ENCODE measurements at regions not wholly inside any gene's neighbourhood (a gene's known extent, or its start where the extent isn't known, plus 50 kb on each side); places are given as distances from the start of the nearest gene placed in this dataset.
"Not testable (repeated sequence)": the region's sequence is repeated elsewhere in the genome, so short reads cannot be mapped to it uniquely, and the experiment has no call there.

DNA sequence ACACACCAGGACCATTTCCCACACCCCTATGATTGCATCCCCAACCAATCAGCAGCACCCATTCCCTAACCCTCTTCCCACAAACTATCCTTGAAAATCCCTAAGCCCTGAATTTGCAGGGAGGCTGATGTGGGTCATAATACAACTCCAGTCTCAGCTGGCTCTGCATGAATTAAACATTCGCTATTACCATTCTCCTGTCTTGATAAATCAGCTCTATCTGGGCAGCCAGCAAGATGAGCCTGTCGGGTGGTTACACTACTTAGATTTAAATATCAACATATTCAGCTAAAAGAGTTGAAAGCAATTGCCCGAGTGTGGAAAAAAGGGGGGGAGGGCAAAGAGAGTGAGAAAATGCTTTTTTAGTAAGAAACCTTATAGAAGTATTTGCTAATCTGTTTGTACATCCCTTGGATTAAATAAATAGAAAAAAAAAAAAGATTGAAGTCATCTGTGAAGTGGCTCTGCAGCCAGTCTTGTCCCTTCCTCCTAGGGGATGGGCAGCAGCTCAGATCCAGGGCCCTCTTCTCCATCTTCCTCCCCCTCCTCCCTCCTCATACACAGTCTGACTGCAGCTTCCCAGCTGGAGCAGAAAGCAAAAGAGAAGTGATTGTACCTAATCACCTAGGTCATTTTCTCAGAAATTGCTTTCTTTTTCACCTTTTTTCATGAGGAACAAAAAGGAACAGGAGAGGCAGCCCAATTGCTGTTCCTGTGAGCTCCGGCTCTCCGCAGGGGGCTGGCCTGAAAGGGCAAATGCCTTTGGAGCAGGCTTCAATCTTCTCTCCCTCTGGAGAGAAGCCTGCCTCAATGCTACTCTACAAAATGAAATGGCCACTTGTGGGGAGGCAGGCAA is 356.6 kb upstream of the SULF2 start:
- no peak for DNase-seq

- no peak for DNase-seq
These were observed 354.2 kb upstream of the SULF2 start for GRCh38 chr20:48139262-48140041.

GRCh38 chr20:48132834-48133233 is 347.6 kb upstream of the SULF2 start:
- DNase-seq = no peak

- DNase-seq = no peak
These were observed 346.3 kb upstream of the SULF2 start for GRCh38 chr20:48131581-48131980.

DNA sequence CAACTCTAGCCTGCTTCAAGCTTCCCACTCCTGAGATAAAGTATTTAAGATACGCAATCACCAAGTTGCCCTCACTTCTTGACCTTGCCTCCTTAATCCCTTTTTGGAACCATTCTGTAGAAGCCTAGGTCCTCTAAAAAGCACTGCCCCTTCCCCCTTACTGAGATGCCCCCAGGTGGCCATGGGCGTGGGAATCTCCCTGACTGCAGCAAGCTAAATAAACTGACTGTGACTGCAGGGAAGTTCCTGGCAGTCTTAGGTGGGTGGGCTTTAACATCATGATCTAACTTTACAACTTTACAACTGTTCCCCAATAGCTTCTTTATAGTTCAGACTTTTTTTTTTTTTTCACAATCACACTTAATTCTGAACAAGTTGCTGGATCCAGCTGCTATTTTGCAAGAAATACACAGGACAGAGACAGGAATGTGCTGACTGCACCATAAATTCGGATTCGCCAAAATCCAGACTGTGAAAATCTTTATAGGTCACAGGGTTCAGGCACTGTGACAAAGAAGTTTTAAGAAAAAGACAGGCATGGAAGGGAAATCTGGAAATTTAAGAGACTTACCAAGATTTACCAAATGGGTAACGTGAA is 344.2 kb upstream of the SULF2 start:
- DNase-seq = no peak

DNA sequence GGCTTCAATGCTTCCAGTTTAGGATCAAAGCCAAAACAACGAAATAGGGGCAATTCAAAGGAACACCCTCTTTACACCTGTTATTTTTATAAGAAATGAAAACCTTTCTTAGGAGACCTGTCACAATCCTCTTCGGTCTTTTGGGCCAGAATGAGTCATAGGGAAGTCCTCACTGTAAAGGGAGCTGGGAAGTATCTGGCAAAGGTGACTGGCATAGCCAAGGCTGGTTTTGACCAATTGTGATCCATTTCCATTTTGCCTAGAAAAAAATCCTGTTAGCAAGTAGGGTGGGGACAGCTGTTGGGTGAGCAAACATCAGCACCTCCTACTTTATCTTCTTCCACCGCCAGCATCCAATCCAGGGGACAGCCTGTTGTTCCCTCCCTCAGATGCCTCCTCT is 343.2 kb upstream of the SULF2 start:
- no peak for DNase-seq

- DNase-seq = not testable (repeated sequence)
These were observed 342.7 kb upstream of the SULF2 start for GRCh38 chr20:48127964-48128363.

- DNase-seq = not testable (repeated sequence)
These were observed 341.9 kb upstream of the SULF2 start for GRCh38 chr20:48127133-48127532.

GRCh38 chr20:48126227-48126740 is 341.0 kb upstream of the SULF2 start:
- no peak for DNase-seq

- no peak for DNase-seq
These were observed 339.7 kb upstream of the SULF2 start for GRCh38 chr20:48124960-48125359.

DNA sequence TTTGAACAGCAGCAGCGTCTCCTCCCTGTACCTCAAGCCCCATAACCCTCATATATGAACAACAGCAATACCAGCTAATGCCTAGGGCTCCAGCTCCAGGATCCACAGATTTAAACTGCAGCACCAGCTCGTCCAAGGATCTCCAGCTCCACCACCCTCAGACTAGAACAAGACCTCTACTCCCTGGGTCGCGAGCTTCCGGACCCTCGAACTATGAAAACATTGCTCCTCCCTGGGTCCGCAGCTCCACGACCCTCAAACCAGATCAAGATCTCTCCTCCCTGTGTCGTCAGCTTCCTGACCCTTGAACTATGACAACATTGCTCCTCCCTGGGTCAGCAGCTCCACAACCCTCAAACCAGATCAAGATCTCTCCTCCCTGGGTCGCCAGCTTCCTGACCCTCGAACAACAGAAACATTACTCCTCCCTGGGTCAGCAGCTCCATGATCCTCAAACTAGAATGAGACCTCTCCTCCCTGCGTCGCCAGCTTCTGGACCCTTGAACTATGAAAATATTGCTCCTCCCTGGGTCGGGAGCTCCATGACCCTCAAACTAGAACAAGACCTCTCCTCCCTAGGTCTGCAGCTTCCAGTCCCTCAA is 339.0 kb upstream of the SULF2 start:
- DNase-seq = no peak

DNA sequence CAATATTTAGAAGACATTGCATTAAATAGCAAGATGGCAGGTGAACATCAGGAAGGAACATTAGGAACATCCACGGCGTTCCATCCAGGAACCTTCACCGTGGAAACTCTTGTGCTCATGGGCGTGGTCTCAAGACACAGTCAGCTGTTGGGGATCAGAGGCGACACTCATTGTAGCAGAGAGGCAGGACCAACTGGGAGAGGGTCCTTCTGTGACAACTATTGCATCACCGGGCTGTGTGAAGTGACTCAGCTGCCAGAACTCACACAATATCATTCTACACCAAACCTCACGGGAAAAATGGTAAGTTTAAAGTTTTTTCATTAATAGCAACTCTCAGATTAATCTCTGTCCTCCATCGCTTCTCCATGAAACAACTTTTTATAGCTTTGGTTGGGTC is 334.8 kb upstream of the SULF2 start:
- DNase-seq = no peak

DNA sequence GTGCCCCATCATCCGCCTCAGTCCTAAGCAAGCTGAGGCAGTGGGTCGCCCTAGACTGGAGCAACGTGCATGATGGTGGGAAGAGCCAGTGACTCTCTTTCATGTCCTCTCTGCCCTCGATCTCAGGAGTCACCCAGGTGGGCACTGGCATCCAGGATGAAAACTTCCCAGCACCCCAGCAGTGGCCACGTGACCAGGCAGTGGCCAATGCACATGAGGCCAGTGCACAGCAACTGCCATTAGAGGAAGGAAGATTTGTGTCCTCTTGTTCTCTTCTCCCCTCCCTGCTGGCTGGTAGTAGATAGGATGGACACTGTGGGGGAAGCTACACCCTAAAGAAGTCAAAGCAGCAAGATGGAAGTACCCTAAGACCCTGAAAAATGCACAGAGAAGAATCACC is 334.1 kb upstream of the SULF2 start:
- not testable (repeated sequence) for DNase-seq

DNA sequence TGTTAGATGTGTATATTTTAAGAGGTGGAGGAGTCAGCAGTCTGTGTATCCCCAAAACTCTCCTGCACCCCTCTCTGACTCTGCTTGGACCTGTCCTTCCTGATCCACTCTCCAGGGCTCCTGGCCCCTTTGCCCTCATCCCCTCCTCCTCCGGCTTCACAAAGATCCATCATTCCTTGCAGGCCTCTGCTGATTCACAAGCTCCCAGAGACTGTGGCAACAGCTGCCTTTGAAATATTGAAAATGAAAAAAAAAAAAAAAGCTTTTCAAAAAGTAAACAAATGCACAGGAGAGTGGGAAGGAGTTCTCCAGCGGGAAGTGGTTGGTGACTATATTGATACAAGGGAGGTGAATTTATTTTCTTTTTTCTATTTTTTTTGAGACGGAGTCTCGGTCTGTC is 330.2 kb upstream of the SULF2 start:
- DNase-seq = no peak

- no peak for DNase-seq
These were observed 322.3 kb upstream of the SULF2 start for GRCh38 chr20:48107560-48107959.

GRCh38 chr20:48106428-48106827 is 321.1 kb upstream of the SULF2 start:
- DNase-seq = no peak

DNA sequence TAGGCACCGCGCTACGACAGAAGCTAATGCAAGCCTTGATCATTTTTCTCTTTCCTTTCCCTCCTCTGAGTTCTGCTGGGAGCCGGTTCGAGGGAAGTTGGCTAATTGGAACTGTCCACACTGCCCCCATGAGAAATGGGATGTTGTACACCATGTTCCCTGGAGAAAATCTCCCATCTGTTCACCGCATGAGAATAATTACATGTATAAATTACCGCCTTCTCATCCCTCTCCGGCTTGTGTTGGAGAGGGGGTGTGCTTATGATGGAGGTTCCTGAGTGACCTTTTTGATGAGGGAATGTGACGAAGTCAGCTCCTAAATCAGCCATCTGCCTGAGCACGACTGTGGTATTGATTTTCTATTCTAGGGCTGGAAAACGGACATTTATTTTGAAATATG is 320.2 kb upstream of the SULF2 start:
- no peak for DNase-seq

- DNase-seq = no peak
These were observed 317.8 kb upstream of the SULF2 start for GRCh38 chr20:48102931-48103660.

DNA sequence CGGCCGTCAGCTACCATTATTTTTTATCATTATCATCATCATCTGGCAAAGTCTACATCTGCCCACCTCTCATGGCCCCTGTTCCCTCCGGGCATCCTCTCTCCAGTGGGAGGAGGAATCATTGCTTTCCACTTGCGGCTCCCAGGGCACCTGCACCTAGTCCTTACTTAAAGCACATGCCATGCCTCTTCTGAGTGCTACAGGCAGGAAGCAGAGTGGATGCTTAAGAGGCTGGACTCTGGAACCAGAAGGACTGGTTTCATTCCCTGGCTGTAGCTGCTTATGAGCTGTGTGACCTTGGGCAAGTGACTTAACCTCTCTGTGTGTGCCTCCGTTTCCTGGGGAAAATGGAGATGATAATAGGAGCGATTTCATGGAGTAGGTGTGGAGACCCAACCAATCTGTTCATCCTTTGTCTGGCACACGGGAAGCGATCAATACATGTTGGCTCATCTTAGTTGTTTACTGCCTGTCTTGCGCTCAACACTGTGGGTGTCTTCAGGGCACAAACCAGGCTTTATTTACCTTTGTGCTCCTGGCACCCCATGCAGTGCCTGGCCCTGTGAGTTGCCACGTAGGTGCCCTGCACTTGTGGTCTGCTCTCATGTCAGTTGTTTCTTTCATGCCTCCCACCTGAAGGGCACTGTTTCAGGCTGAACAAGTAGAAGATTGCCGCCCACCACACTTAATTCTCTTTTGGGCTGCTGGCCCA is 317.0 kb upstream of the SULF2 start:
- no peak for DNase-seq

- DNase-seq = no peak
These were observed 315.2 kb upstream of the SULF2 start for GRCh38 chr20:48100483-48100882.

DNA sequence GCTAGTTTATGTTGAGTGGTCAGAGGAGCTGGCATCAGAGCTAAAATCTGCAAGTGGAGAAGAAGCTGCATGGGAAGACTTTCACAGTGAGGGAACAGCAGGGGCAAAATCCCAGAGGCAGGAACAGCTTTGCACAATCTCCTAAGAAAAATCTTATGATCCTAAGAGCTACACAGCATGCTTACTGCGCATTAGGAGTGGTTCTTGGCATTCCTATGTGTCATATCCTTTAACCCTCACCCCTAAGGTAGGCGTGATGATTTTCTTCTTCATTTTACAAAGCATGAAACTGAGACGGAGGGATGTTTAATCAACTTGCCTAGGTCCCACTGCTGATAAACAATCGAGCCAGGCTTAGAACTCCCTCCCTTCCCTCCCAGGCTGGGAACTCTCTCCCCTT is 313.6 kb upstream of the SULF2 start:
- no peak for DNase-seq

GRCh38 chr20:48098099-48098498 is 312.8 kb upstream of the SULF2 start:
- no peak for DNase-seq

Data from CD4-positive, alpha-beta T cell treated with Interferon alpha-2 for 1 hour (primary cell).